ENCODE measurements at regions not wholly inside any gene's neighbourhood (a gene's known extent, or its start where the extent isn't known, plus 50 kb on each side); places are given as distances from the start of the nearest gene placed in this dataset.
"Not testable (repeated sequence)": the region's sequence is repeated elsewhere in the genome, so short reads cannot be mapped to it uniquely, and the experiment has no call there.

GRCh38 chr2:241982706-241983570 lies 113.4 kb downstream of the RTP5 start:
- Histone ChIP-seq H3K27me3 (no peaks in the 10 kb centered on the region), H3K4me1 (ENCODE audit: low read depth) (no peaks in the 10 kb centered on the region), H3K9me3 (ENCODE audit: low read depth) (no peaks in the 10 kb centered on the region), H3K36me3 (no peaks in the 10 kb centered on the region), H3K27ac (no peak overlapping the region), H3K4me3 (no peak overlapping the region)
- TF ChIP-seq, protein P1, sequence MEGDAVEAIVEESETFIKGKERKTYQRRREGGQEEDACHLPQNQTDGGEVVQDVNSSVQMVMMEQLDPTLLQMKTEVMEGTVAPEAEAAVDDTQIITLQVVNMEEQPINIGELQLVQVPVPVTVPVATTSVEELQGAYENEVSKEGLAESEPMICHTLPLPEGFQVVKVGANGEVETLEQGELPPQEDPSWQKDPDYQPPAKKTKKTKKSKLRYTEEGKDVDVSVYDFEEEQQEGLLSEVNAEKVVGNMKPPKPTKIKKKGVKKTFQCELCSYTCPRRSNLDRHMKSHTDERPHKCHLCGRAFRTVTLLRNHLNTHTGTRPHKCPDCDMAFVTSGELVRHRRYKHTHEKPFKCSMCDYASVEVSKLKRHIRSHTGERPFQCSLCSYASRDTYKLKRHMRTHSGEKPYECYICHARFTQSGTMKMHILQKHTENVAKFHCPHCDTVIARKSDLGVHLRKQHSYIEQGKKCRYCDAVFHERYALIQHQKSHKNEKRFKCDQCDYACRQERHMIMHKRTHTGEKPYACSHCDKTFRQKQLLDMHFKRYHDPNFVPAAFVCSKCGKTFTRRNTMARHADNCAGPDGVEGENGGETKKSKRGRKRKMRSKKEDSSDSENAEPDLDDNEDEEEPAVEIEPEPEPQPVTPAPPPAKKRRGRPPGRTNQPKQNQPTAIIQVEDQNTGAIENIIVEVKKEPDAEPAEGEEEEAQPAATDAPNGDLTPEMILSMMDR (IDR thresholded peaks at IDR 0.05; ENCODE audit: low read depth, low read length), result no peak
- DNase-seq (ENCODE audit: low read depth in 1 of 2, low spot score in 1 of 2), result no peak

DNA sequence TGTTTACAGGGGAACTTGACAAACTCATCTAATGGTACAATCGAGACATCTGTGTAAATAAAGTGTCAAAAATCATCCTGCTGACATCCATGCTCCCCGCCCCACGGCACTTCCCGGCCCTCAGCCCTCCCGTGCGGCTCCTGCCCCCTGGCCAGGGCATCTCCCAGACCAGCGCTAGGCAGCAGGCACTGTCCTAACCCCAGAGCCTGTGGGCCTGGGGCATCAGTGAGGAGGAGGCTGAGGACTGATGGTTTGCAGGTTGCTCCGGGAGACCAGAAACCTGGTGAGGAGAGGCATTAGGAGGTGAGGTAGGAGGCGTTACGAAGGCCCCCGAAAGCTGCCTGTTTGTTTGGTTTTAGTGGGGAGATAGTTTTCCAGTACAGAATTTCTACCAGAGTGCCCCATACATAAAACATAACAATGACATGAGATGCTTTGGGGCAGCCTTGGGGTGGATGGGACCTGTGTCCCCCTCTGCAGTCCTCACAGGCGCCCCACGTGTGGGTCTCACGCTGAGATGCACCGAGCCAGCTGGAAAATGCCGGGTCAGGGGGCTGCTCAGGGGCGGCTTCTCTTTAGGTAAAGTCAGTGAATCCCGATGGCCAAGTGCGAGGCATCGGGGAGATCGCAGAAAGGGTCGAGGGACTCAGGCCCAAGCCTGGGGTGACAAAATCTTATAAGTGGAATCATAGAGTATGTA lies 114.2 kb downstream of the RTP5 start:
- Histone ChIP-seq H3K4me3 (no peak overlapping the region), H3K27me3 (no peaks in the 10 kb centered on the region), H3K9me3 (ENCODE audit: low read depth) (no peaks in the 10 kb centered on the region), H3K36me3 (no peaks in the 10 kb centered on the region), H3K4me1 (ENCODE audit: low read depth) (no peaks in the 10 kb centered on the region), H3K27ac (no peak overlapping the region)
- no peak for DNase-seq (ENCODE audit: low read depth in 1 of 2, low spot score in 1 of 2)
- TF ChIP-seq, protein P1 (IDR thresholded peaks at IDR 0.05; ENCODE audit: low read depth, low read length), result no peak

DNA sequence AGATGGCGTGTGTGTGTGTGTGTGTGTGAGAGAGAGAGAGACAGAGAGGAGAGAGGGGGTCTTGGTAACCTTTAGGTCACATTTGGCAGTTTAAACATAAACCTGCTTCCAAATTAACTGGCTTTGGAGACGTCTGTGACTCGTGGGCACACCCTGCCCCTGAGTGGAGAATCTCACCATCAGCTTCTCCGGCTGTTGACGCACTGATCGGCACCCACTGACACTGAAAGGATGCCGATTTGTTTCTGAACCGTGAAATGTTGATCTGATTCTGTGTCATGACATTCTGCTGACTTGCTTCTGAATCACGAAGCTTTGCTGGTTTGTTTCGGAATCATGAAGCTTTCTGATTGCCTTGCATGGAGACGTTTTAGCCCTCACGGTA lies 114.7 kb downstream of the RTP5 start:
- no peaks in the 10 kb centered on the region for H3K4me1 ChIP-seq (ENCODE audit: low read depth)
- H3K27ac ChIP-seq, result no peak overlapping the region
- H3K9me3 ChIP-seq (ENCODE audit: low read depth), result no peaks in the 10 kb centered on the region
- no peaks in the 10 kb centered on the region for H3K36me3 ChIP-seq
- TF ChIP-seq, protein P1 (IDR thresholded peaks at IDR 0.05; ENCODE audit: low read depth, low read length), result no peak
- no peak for DNase-seq (ENCODE audit: low read depth in 1 of 2, low spot score in 1 of 2)
- no peak overlapping the region for H3K4me3 ChIP-seq
- H3K27me3 ChIP-seq, result no peaks in the 10 kb centered on the region

DNA sequence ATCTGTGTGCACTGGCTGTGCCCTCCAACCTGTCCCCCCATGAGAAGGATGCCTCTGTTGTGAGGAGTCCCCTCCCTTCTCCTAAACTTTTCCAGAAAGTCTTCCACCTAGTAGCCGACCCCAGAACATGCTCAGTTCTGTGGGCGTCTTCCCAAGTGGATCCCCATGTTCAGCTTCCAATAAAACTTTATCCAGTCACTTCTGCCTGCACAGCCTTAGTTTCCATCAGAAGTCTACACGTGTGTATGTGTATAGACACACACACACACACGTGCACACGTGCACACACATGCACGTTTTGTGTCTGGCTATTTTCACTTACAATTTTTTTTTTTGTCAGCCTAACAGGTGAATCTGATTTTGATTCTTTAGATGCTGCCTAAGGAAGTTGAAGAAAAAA lies 115.1 kb downstream of the RTP5 start:
- TF ChIP-seq, protein P1 (IDR thresholded peaks at IDR 0.05; ENCODE audit: low read depth, low read length), result no peak
- Histone ChIP-seq H3K4me1 (ENCODE audit: low read depth) (no peaks in the 10 kb centered on the region), H3K9me3 (ENCODE audit: low read depth) (no peaks in the 10 kb centered on the region), H3K36me3 (no peaks in the 10 kb centered on the region), H3K27me3 (no peaks in the 10 kb centered on the region), H3K4me3 (no peak overlapping the region), H3K27ac (no peak overlapping the region)
- no peak for DNase-seq (ENCODE audit: low read depth in 1 of 2, low spot score in 1 of 2)

- H3K27ac ChIP-seq; H3K36me3 ChIP-seq; H3K4me3 ChIP-seq; DNase-seq (ENCODE audit: low read depth in 1 of 2, low spot score in 1 of 2); H3K27me3 ChIP-seq; H3K9me3 ChIP-seq (ENCODE audit: low read depth); H3K4me1 ChIP-seq (ENCODE audit: low read depth): not testable (repeated sequence)
Observed at GRCh38 chr2:241985161-241985985, 115.8 kb downstream of the RTP5 start.
